ENCODE measurements at regions not wholly inside any gene's neighbourhood (a gene's known extent, or its start where the extent isn't known, plus 50 kb on each side); places are given as distances from the start of the nearest gene placed in this dataset.
A peak's percentile ranks its signal among the peaks of the same experiment; 100 is the strongest.

GRCh38 chr1:56237491-56238064 lies 341.8 kb downstream of the PLPP3 start:
- Mint-ChIP-seq H3K27me3 (ENCODE audit: unreplicated experiment) (peaks cover 1% of the 10 kb centered on the region), H3K36me3 (ENCODE audit: low read depth, unreplicated experiment) (no peaks in the 10 kb centered on the region), H3K9me3 (ENCODE audit: unreplicated experiment) (no peaks in the 10 kb centered on the region)

GRCh38 chr1:56236688-56237087 lies 342.7 kb downstream of the PLPP3 start:
- Mint-ChIP-seq H3K36me3 (ENCODE audit: low read depth, unreplicated experiment) (no peaks in the 10 kb centered on the region), H3K27me3 (ENCODE audit: unreplicated experiment) (peaks cover 1% of the 10 kb centered on the region), H3K27ac (ENCODE audit: unreplicated experiment) (no peak overlapping the region), H3K9me3 (ENCODE audit: unreplicated experiment) (no peaks in the 10 kb centered on the region), H3K4me3 (ENCODE audit: unreplicated experiment) (no peak overlapping the region), H3K4me1 (ENCODE audit: unreplicated experiment) (no peaks in the 10 kb centered on the region)
- DNase-seq (ENCODE audit: low spot score): no peak
- no peak for TF ChIP-seq CTCF (IDR thresholded peaks at IDR 0.05; ENCODE audit: unreplicated experiment)

More at GRCh38 chr1:56237491-56238064, 341.8 kb downstream of the PLPP3 start:
- TF ChIP-seq CTCF (IDR thresholded peaks at IDR 0.05; ENCODE audit: unreplicated experiment): no peak
- DNase-seq (ENCODE audit: low spot score): no peak
- Mint-ChIP-seq H3K4me1 (ENCODE audit: unreplicated experiment) (no peaks in the 10 kb centered on the region), H3K27ac (ENCODE audit: unreplicated experiment) (no peak overlapping the region), H3K4me3 (ENCODE audit: unreplicated experiment) (no peak overlapping the region)

GRCh38 chr1:56235909-56236510 lies 343.4 kb downstream of the PLPP3 start:
- H3K36me3 Mint-ChIP-seq (ENCODE audit: low read depth, unreplicated experiment): no peaks in the 10 kb centered on the region
- DNase-seq (ENCODE audit: low spot score): no peak

GRCh38 chr1:56229186-56229585 lies 350.2 kb downstream of the PLPP3 start:
- peak; percentile 54 for DNase-seq (ENCODE audit: low spot score)
- Mint-ChIP-seq H3K27me3 (ENCODE audit: unreplicated experiment) (peaks cover 3% of the 10 kb centered on the region), H3K4me3 (ENCODE audit: unreplicated experiment) (no peak overlapping the region), H3K36me3 (ENCODE audit: low read depth, unreplicated experiment) (no peaks in the 10 kb centered on the region), H3K4me1 (ENCODE audit: unreplicated experiment) (no peaks in the 10 kb centered on the region), H3K27ac (ENCODE audit: unreplicated experiment) (no peak overlapping the region), H3K9me3 (ENCODE audit: unreplicated experiment) (no peaks in the 10 kb centered on the region)
- TF ChIP-seq CTCF (IDR thresholded peaks at IDR 0.05; ENCODE audit: unreplicated experiment): no peak

More at GRCh38 chr1:56235909-56236510, 343.4 kb downstream of the PLPP3 start:
- H3K27me3 Mint-ChIP-seq (ENCODE audit: unreplicated experiment): peaks cover 1% of the 10 kb centered on the region
- H3K27ac Mint-ChIP-seq (ENCODE audit: unreplicated experiment): no peak overlapping the region
- H3K9me3 Mint-ChIP-seq (ENCODE audit: unreplicated experiment): no peaks in the 10 kb centered on the region
- no peak overlapping the region for H3K4me3 Mint-ChIP-seq (ENCODE audit: unreplicated experiment)
- H3K4me1 Mint-ChIP-seq (ENCODE audit: unreplicated experiment): no peaks in the 10 kb centered on the region
- no peak for TF ChIP-seq CTCF (IDR thresholded peaks at IDR 0.05; ENCODE audit: unreplicated experiment)

- no peak for TF ChIP-seq CTCF (IDR thresholded peaks at IDR 0.05; ENCODE audit: unreplicated experiment)
- Mint-ChIP-seq H3K4me1 (ENCODE audit: unreplicated experiment) (no peaks in the 10 kb centered on the region), H3K9me3 (ENCODE audit: unreplicated experiment) (no peaks in the 10 kb centered on the region), H3K27ac (ENCODE audit: unreplicated experiment) (no peak overlapping the region), H3K36me3 (ENCODE audit: low read depth, unreplicated experiment) (no peaks in the 10 kb centered on the region), H3K27me3 (ENCODE audit: unreplicated experiment) (peaks cover 3% of the 10 kb centered on the region), H3K4me3 (ENCODE audit: unreplicated experiment) (no peak overlapping the region)
- no peak for DNase-seq (ENCODE audit: low spot score)
These were observed 351.5 kb downstream of the PLPP3 start for GRCh38 chr1:56227886-56228285.

Measured in endothelial cell (in vitro differentiated cells).